ENCODE measurements at regions not wholly inside any gene's neighbourhood (a gene's known extent, or its start where the extent isn't known, plus 50 kb on each side); places are given as distances from the start of the nearest gene placed in this dataset.

DNA sequence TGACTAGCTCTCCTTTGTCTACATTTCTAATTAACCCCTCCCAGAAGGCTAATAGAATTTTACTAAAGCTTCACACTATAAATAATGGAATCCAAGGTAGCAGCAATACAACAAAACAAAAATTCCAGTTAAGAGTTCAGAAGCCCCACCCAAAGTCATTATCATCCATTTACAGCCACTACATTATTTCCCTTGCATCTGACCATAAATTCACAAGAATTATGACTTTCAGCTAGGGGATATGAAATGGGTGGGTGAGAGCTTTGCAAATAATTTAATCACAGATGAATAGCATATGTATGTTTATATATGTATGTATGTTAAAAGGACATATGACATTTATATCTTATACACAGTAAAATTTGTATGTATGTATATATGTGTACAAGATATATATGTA is 65.3 kb upstream of the PTGDR start:
- no peaks in the 10 kb centered on the region for H3K27me3 ChIP-seq
- DNase-seq, result no peak
- H3K4me1 ChIP-seq, result no peaks in the 10 kb centered on the region
- no peaks in the 10 kb centered on the region for H3K36me3 ChIP-seq
- ATAC-seq, result no peak
- no peaks in the 10 kb centered on the region for H3K9me3 ChIP-seq
- H3K27ac ChIP-seq, result no peak overlapping the region
- intact Hi-C loops (cut with DNase I), result no loop called here
- TF ChIP-seq, protein P1, sequence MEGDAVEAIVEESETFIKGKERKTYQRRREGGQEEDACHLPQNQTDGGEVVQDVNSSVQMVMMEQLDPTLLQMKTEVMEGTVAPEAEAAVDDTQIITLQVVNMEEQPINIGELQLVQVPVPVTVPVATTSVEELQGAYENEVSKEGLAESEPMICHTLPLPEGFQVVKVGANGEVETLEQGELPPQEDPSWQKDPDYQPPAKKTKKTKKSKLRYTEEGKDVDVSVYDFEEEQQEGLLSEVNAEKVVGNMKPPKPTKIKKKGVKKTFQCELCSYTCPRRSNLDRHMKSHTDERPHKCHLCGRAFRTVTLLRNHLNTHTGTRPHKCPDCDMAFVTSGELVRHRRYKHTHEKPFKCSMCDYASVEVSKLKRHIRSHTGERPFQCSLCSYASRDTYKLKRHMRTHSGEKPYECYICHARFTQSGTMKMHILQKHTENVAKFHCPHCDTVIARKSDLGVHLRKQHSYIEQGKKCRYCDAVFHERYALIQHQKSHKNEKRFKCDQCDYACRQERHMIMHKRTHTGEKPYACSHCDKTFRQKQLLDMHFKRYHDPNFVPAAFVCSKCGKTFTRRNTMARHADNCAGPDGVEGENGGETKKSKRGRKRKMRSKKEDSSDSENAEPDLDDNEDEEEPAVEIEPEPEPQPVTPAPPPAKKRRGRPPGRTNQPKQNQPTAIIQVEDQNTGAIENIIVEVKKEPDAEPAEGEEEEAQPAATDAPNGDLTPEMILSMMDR (IDR thresholded peaks at IDR 0.05), result no peak
- no peak overlapping the region for H3K4me3 ChIP-seq

- Histone ChIP-seq H3K27me3 (no peaks in the 10 kb centered on the region), H3K4me1 (no peaks in the 10 kb centered on the region), H3K9me3 (no peaks in the 10 kb centered on the region), H3K4me3 (no peak overlapping the region), H3K27ac (no peak overlapping the region), H3K36me3 (no peaks in the 10 kb centered on the region)
- DNase-seq (no peak), ATAC-seq (no peak)
- TF ChIP-seq, protein P1 (IDR thresholded peaks at IDR 0.05), result no peak
- intact Hi-C loops (cut with DNase I), result no loop called here
Measured at GRCh38 chr14:52190337-52190931, 77.1 kb upstream of the PTGDR start.

DNA sequence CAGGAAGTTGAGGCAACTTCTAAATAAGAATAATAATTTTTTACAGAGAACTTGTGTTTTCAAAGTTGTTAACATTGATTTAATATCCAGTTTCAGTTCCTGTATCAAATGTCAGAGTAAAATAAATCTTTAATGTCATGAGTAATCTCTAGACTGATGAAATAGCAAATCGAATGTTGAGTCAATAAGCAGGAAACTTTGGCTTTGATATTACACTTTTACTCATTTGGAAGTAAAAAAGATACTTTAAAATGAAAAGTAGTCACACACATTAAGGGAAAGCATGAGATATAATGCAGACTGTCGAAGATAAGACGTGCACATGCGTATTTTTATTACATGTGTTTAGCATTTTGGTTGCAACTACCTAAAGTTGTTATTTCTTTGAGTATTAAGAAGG is 78.2 kb upstream of the PTGDR start:
- intact Hi-C loops (cut with DNase I), result no loop called here
- H3K4me1 ChIP-seq, result no peaks in the 10 kb centered on the region
- DNase-seq, result no peak
- H3K9me3 ChIP-seq, result no peaks in the 10 kb centered on the region
- no peaks in the 10 kb centered on the region for H3K27me3 ChIP-seq
- ATAC-seq, result no peak
- TF ChIP-seq, protein P1 (IDR thresholded peaks at IDR 0.05), result no peak
- H3K27ac ChIP-seq, result no peak overlapping the region
- no peak overlapping the region for H3K4me3 ChIP-seq
- H3K36me3 ChIP-seq, result no peaks in the 10 kb centered on the region

- H3K4me1 ChIP-seq, result no peaks in the 10 kb centered on the region
- no peak for ATAC-seq
- no peaks in the 10 kb centered on the region for H3K36me3 ChIP-seq
- no peak overlapping the region for H3K4me3 ChIP-seq
- H3K27ac ChIP-seq, result no peak overlapping the region
- H3K9me3 ChIP-seq, result no peaks in the 10 kb centered on the region
- intact Hi-C loops (cut with DNase I), result no loop called here
- TF ChIP-seq, protein P1 (IDR thresholded peaks at IDR 0.05), result no peak
- DNase-seq, result no peak
- H3K27me3 ChIP-seq, result no peaks in the 10 kb centered on the region
Measured at GRCh38 chr14:52188381-52188780, 79.1 kb upstream of the PTGDR start.

- H3K9me3 ChIP-seq, result no peaks in the 10 kb centered on the region
- H3K36me3 ChIP-seq, result no peaks in the 10 kb centered on the region
- no peak overlapping the region for H3K4me3 ChIP-seq
- DNase-seq (no peak), ATAC-seq (no peak)
- H3K4me1 ChIP-seq, result no peaks in the 10 kb centered on the region
- H3K27ac ChIP-seq, result no peak overlapping the region
- intact Hi-C loops (cut with DNase I), result no loop called here
- H3K27me3 ChIP-seq, result no peaks in the 10 kb centered on the region
- TF ChIP-seq, protein P1 (IDR thresholded peaks at IDR 0.05), result no peak
Measured at GRCh38 chr14:52185178-52185577, 82.3 kb upstream of the PTGDR start.

DNA sequence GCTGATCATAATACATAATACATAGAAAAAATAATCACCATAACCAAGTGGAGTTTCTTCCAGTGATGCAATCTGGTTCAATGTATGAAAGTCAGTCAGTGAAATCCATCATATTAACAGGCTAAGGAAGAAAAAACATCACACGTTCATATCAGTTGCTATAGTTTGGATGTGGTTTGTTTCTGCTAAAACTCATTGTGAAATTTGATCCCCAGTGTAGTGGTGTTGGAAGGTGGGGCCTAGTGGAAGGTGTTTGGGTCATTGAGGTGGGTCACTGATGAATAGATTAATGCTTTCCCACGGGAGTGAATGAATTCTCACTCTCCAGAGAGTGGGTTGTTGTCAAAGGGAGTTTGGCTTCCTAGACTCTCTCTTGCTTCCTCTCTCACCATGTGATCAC is 84.6 kb upstream of the PTGDR start:
- no peaks in the 10 kb centered on the region for H3K4me1 ChIP-seq
- no peaks in the 10 kb centered on the region for H3K9me3 ChIP-seq
- intact Hi-C loops (cut with DNase I), result no loop called here

More for the DNA sequence above, 84.6 kb upstream of the PTGDR start:
- H3K27ac ChIP-seq, result no peak overlapping the region
- DNase-seq (no peak), ATAC-seq (no peak)
- no peaks in the 10 kb centered on the region for H3K27me3 ChIP-seq
- H3K36me3 ChIP-seq, result no peaks in the 10 kb centered on the region
- TF ChIP-seq, protein P1 (IDR thresholded peaks at IDR 0.05), result no peak
- H3K4me3 ChIP-seq, result no peak overlapping the region

Data from upper lobe of right lung (tissue), 1 donor.